IPS DF 4.7 (cell line): ENCODE measurements at regions not wholly inside any gene's neighbourhood (a gene's known extent, or its start where the extent isn't known, plus 50 kb on each side); places are given as distances from the start of the nearest gene placed in this dataset.

Experiments used
- DNase-seq: peaks from one replicate; pipeline ENCODE4 v3.0.0-alpha.2; 2013; ENCODE audit warnings: low spot score; ENCODE audit errors: extremely low read depth

GRCh38 chr15:27671819-27672437 is 427.2 kb downstream of the OCA2 start:
- DNase-seq: no peak

- DNase-seq: no peak
These were observed 428.5 kb downstream of the OCA2 start for GRCh38 chr15:27670486-27671209.

GRCh38 chr15:27669641-27670040 is 429.5 kb downstream of the OCA2 start:
- DNase-seq: no peak

GRCh38 chr15:27668471-27669220 is 430.5 kb downstream of the OCA2 start:
- DNase-seq: no peak

- no peak for DNase-seq
These were observed 434.1 kb downstream of the OCA2 start for GRCh38 chr15:27665002-27665401.

GRCh38 chr15:27662892-27663291 is 436.2 kb downstream of the OCA2 start:
- no peak for DNase-seq

- DNase-seq: no peak
These were observed 438.4 kb downstream of the OCA2 start for GRCh38 chr15:27660676-27661075.

GRCh38 chr15:27656296-27656987 is 442.7 kb downstream of the OCA2 start:
- DNase-seq: no peak

GRCh38 chr15:27655056-27655455 is 444.1 kb downstream of the OCA2 start:
- no peak for DNase-seq

GRCh38 chr15:27650244-27650643 is 448.9 kb downstream of the OCA2 start:
- DNase-seq: no peak

GRCh38 chr15:27648359-27648758 is 450.8 kb downstream of the OCA2 start:
- no peak for DNase-seq

- no peak for DNase-seq
These were observed 452.6 kb downstream of the OCA2 start for GRCh38 chr15:27646531-27646930.

- peak; percentile 3 for DNase-seq
These were observed 453.4 kb downstream of the OCA2 start for GRCh38 chr15:27645672-27646071.

GRCh38 chr15:27642981-27643380 is 456.1 kb downstream of the OCA2 start:
- no peak for DNase-seq

- DNase-seq: no peak
These were observed 459.5 kb downstream of the OCA2 start for GRCh38 chr15:27639595-27639994.

- no peak for DNase-seq
These were observed 460.2 kb downstream of the OCA2 start for GRCh38 chr15:27638958-27639357.

GRCh38 chr15:27635916-27636315 is 463.2 kb downstream of the OCA2 start:
- no peak for DNase-seq

GRCh38 chr15:27628486-27628885 is 470.6 kb downstream of the OCA2 start:
- DNase-seq: no peak

- DNase-seq: no peak
These were observed 471.5 kb downstream of the OCA2 start for GRCh38 chr15:27627623-27628022.

- DNase-seq: no peak
These were observed 475.4 kb downstream of the OCA2 start for GRCh38 chr15:27623560-27624305.

GRCh38 chr15:27623149-27623548 is 476.0 kb downstream of the OCA2 start:
- no peak for DNase-seq
